HG03442 (cell line): ENCODE measurements at regions not wholly inside any gene's neighbourhood (a gene's known extent, or its start where the extent isn't known, plus 50 kb on each side); places are given as distances from the start of the nearest gene placed in this dataset.

ENCODE experiments used
- ATAC-seq: cut with Tn5 transposase; IDR thresholded peaks from one replicate; pipeline ENCODE4 v1.9.1; 2021; ENCODE audit warnings: mild to moderate bottlenecking, moderate library complexity; ENCODE audit not compliant: unreplicated experiment

DNA sequence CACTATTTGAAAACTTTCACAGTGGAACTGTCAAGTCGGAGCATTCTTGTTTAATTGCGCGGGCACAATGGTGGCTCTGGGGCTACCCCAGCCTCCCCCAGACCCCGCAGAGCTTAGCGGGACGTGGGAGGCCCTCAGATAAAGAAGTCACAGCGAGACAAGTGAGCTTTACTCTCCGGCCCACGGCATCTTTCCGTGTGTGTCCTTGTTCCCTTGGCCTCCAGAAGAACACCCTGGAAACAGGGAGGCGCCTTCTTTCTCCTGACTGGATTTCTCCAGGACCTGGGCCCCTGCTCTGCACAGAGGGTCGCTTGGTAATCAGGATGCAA, 382.8 kb downstream of the RRAGC start:
- no peak for ATAC-seq

- ATAC-seq = no peak
Measured at GRCh38 chr1:38476111-38476849, 383.3 kb downstream of the RRAGC start.

DNA sequence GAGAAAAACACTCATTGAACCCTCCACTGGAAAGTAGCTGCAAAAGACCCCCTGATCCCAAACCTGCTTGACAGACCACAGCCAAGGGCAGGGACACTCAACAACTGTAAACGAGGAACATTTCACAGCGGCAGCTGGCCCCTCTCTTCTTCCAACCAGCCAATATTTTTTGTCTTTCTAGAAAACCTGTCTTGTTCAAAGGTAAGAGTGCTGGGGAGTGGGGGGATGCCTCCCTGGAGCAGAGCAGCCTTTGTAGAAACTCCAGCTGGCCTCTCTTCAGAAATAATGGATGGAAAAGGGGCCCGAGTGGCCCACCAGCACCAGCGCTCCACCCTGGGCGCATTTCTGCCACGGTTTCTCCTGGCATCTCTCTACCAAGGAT, 384.0 kb downstream of the RRAGC start:
- no peak for ATAC-seq

GRCh38 chr1:38474738-38475623, 384.6 kb downstream of the RRAGC start:
- ATAC-seq = peak; percentile 78

DNA sequence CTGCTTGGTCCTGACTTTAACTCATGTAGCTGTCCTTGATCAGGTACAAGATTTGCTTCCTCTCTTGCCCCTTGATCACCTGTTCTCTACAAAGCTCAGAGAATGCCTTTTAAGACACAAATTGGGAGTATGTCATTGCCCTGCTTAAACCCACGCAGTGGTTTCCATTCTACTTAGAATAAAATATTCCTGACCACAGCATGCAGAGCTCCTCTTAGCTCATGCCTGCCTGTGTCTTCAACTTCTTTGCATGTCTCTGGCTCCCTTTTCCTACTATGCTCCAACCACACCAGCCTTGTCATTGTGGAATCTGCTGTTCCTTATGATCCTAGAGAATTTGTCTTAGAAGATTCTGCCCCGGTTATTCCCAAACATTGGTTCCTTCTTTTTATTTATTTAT, 393.1 kb downstream of the RRAGC start:
- no peak for ATAC-seq

- ATAC-seq = no peak
Measured at GRCh38 chr1:38465460-38465859, 394.1 kb downstream of the RRAGC start.

- ATAC-seq = no peak
Measured at GRCh38 chr1:38464071-38464661, 395.4 kb downstream of the RRAGC start.

DNA sequence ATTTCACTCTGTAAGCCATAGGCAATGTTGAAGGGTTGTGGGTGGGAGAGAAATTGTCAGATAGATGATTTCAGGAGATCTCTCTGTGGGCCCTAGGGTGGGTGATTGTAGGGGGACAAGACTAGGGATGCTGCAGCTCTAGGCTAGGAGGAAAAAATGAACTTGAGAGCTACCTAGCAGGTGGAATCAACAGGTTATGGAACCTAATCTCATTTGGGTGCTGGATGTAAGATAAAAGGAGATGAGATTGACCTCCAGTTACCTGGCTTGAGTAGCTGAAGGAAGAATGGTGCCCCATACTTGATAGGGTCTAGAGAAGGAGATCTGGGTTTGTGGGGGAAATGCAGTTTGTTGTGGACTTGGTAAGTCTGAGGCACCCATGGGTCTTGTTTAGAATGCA, 396.5 kb downstream of the RRAGC start:
- no peak for ATAC-seq

DNA sequence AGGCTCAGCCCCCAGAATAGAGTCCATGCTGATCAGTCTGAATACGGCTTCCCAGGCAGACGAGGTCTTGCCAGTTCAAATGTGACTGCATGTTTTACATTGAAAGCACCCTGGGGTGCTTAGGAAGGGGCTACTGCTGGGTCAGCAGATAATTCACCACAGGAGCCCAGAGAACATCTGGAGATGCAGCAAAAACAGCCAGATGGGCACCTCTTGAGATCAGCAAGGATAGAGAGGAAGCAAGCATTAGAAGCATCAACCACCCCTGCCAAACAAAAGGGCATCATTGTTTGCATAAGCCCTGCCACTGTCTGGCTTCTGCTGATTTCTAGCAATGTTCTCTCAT, 403.1 kb downstream of the RRAGC start:
- no peak for ATAC-seq

- ATAC-seq = no peak
Measured at GRCh38 chr1:38455829-38456530, 403.6 kb downstream of the RRAGC start.

GRCh38 chr1:38454749-38455441, 404.7 kb downstream of the RRAGC start:
- ATAC-seq = no peak

GRCh38 chr1:38454236-38454635, 405.3 kb downstream of the RRAGC start:
- no peak for ATAC-seq

- ATAC-seq = no peak
Measured at GRCh38 chr1:38452246-38452645, 405.7 kb upstream of the POU3F1 start.

- ATAC-seq = no peak
Measured at GRCh38 chr1:38451541-38451993, 405.0 kb upstream of the POU3F1 start.

DNA sequence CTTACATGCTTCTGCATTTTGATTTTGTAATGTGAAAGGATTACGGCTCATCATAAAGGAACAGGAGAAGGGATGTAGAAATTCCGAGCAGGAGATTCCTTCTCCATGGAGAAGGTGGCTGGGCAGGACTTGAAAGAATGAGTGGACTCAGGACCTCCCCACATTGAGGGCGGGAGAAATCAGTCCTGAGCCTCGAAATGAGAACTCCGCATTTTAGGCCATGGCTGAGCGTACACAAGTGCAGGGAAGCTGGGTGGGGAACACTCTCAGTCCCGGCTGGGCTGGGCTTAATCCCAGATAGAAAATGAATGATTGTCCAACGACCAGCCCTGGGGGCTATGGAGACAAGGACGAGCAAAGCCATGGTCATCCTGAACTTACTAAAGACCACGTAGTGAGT, 402.3 kb upstream of the POU3F1 start:
- no peak for ATAC-seq

GRCh38 chr1:38446936-38447335, 400.3 kb upstream of the POU3F1 start:
- no peak for ATAC-seq

- no peak for ATAC-seq
Measured at GRCh38 chr1:38444770-38445442, 398.3 kb upstream of the POU3F1 start.

GRCh38 chr1:38444311-38444710, 397.7 kb upstream of the POU3F1 start:
- no peak for ATAC-seq

GRCh38 chr1:38440402-38440801, 393.8 kb upstream of the POU3F1 start:
- no peak for ATAC-seq

GRCh38 chr1:38436749-38437148, 390.2 kb upstream of the POU3F1 start:
- no peak for ATAC-seq
